H1 (cell line): ENCODE measurements at regions not wholly inside any gene's neighbourhood (a gene's known extent, or its start where the extent isn't known, plus 50 kb on each side); places are given as distances from the start of the nearest gene placed in this dataset.

Experiments used
- CTCF ChIA-PET: fragments of 300-600 bp; sonication (Branson Sonifier 250); formaldehyde crosslinking; loops from one replicate; lab custom pipeline; 2021; ENCODE audit not compliant: partially characterized antibody; lab: Charles Lee
- POLR2A ChIA-PET: fragments of 300-600 bp; sonication (Branson Sonifier 250); formaldehyde crosslinking; loops from one replicate; lab custom pipeline; 2021; ENCODE audit warnings: inconsistent platforms; ENCODE audit not compliant: partially characterized antibody; lab: Charles Lee
- DNase-seq, 2 experiments: peaks; one replicate each; pipeline versions ENCODE4 v3.0.0 to v3.0.0-alpha.2; 2010 to 2022; ENCODE audit warnings: low spot score in 2 of 2, low read depth in 1 of 2, mixed read lengths in 1 of 2
- FAIRE-seq: peaks from 2 replicates; lab custom pipeline; 2011; peaks lifted over from hg19 to GRCh38; lab: Jason Lieb, UNC
- H2AFZ ChIP-seq: 2 replicates; pipeline ENCODE4 v1.8.1; 2012; ENCODE audit warnings: low read length, inconsistent platforms
- H2AK5ac ChIP-seq: 2 replicates; pipeline ENCODE4 v1.6.1; 2013; ENCODE audit warnings: low read depth, low read length
- H2BK120ac ChIP-seq: replicated peaks from 2 replicates; pipeline ENCODE3; 2013; ENCODE audit warnings: low read depth, low read length, inconsistent platforms
- H2BK12ac ChIP-seq: 2 replicates; pipeline ENCODE4 v1.6.1; 2013; ENCODE audit warnings: low read depth, low read length
- H2BK15ac ChIP-seq: 2 replicates; pipeline ENCODE4 v1.6.1; 2013; ENCODE audit warnings: low read length
- H2BK20ac ChIP-seq: 2 replicates; pipeline ENCODE4 v1.6.1; 2013; ENCODE audit warnings: low read length
- H2BK5ac ChIP-seq: 2 replicates; pipeline ENCODE4 v1.6.1; 2013; ENCODE audit warnings: low read depth, low read length
- H3K14ac ChIP-seq: 2 replicates; pipeline ENCODE4 v1.6.1; 2013; ENCODE audit warnings: inconsistent platforms; ENCODE audit not compliant: insufficient read length
- H3K18ac ChIP-seq: 2 replicates; pipeline ENCODE4 v1.6.1; 2013; ENCODE audit warnings: low read length; ENCODE audit errors: extremely low read depth
- H3K23ac ChIP-seq: 2 replicates; pipeline ENCODE4 v1.6.1; 2013; ENCODE audit warnings: inconsistent platforms; ENCODE audit not compliant: insufficient read length
- H3K23me2 ChIP-seq: 2 replicates; pipeline ENCODE4 v1.6.1; 2013; ENCODE audit warnings: low read depth, low read length
- H3K27ac ChIP-seq: 2 replicates; pipeline ENCODE4 v1.6.1; 2011; ENCODE audit warnings: low read depth, low read length, inconsistent platforms
- H3K27me3 ChIP-seq, 4 experiments: replicated peaks in 1 of 4; 1 replicate in 1 of 4; 2 replicates in 3 of 4; pipeline versions ENCODE4 v1.6.1 to v1.8.1; 2011 to 2013; ENCODE audit warnings: low read length in 3 of 4, mild to moderate bottlenecking in 3 of 4, inconsistent platforms in 2 of 4, mixed read lengths in 2 of 4, moderate library complexity in 1 of 4; ENCODE audit not compliant: control insufficient read depth in 3 of 4, insufficient read depth in 3 of 4; ENCODE audit errors: extremely low read depth in 1 of 4
- H3K36me3 ChIP-seq, 4 experiments: 2 replicates each; pipeline versions ENCODE4 v1.6.1 to v1.8.1; 2011 to 2013; ENCODE audit warnings: mild to moderate bottlenecking in 4 of 4, low read length in 3 of 4, moderate library complexity in 2 of 4, control low read depth in 1 of 4, inconsistent platforms in 1 of 4; ENCODE audit not compliant: insufficient read depth in 4 of 4, control insufficient read depth in 2 of 4
- H3K4ac ChIP-seq: replicated peaks from 2 replicates; pipeline ENCODE3; 2013; ENCODE audit warnings: low read length, low read depth, mixed read lengths, inconsistent platforms; ENCODE audit not compliant: insufficient read length
- H3K4me1 ChIP-seq, 4 experiments: replicated peaks in 1 of 4; 1 replicate in 1 of 4; 2 replicates in 3 of 4; pipeline versions ENCODE4 v1.6.1 to v1.8.1; 2011 to 2013; ENCODE audit warnings: low read length in 3 of 4, inconsistent platforms in 2 of 4, mixed read lengths in 1 of 4; ENCODE audit not compliant: insufficient read depth in 4 of 4, control insufficient read depth in 3 of 4
- H3K4me2 ChIP-seq, 2 experiments: 2 replicates each; pipeline versions ENCODE4 v1.6.1 to v1.8.1; 2011 to 2013; ENCODE audit warnings: low read depth in 2 of 2, low read length in 2 of 2, control low read depth in 1 of 2, inconsistent platforms in 1 of 2, mild to moderate bottlenecking in 1 of 2; ENCODE audit not compliant: insufficient read depth in 1 of 2
- H3K4me3 ChIP-seq, 4 experiments: fragments of 200-600, 300-600 bp in 1 of 4; sonication (generic), shearing (Covaris generic), sonication (Bioruptor Twin) in 1 of 4; 2 replicates each; pipeline versions ENCODE4 v1.5.1 to v1.8.1; 2011 to 2016; ENCODE audit warnings: low read length in 4 of 4, low read depth in 3 of 4, control low read depth in 2 of 4, inconsistent platforms in 2 of 4, mild to moderate bottlenecking in 2 of 4, mixed read lengths in 1 of 4, moderate library complexity in 1 of 4; ENCODE audit not compliant: insufficient read depth in 2 of 4; ENCODE audit errors: extremely low read depth in 1 of 4
- H3K56ac ChIP-seq: replicated peaks from 2 replicates; pipeline ENCODE3; 2013; ENCODE audit warnings: low read depth, mild to moderate bottlenecking, mixed read lengths, low read length, inconsistent platforms; ENCODE audit not compliant: insufficient read length
- H3K79me1 ChIP-seq: 2 replicates; pipeline ENCODE4 v1.6.1; 2013; ENCODE audit warnings: low read depth, low read length, control low read depth
- H3K79me2 ChIP-seq, 2 experiments: 2 replicates each; pipeline versions ENCODE4 v1.6.1 to v1.8.1; 2012 to 2013; ENCODE audit warnings: low read length in 2 of 2, mild to moderate bottlenecking in 2 of 2, inconsistent platforms in 1 of 2; ENCODE audit not compliant: insufficient read depth in 2 of 2, control insufficient read depth in 1 of 2
- H3K9ac ChIP-seq, 4 experiments: replicated peaks in 1 of 4; 1 replicate in 1 of 4; 2 replicates in 3 of 4; pipeline versions ENCODE4 v1.6.1 to v1.8.1; 2011 to 2013; ENCODE audit warnings: low read depth in 3 of 4, low read length in 3 of 4, control low read depth in 2 of 4, mild to moderate bottlenecking in 2 of 4, moderate library complexity in 2 of 4, inconsistent platforms in 1 of 4; ENCODE audit errors: extremely low read depth in 1 of 4
- H3K9me3 ChIP-seq, 2 experiments: 2 replicates each; pipeline versions ENCODE4 v1.6.1 to v1.8.1; 2012 to 2013; ENCODE audit warnings: mild to moderate bottlenecking in 2 of 2, moderate library complexity in 2 of 2, control low read depth in 1 of 2, inconsistent platforms in 1 of 2, low read depth in 1 of 2, low read length in 1 of 2, mixed read lengths in 1 of 2; ENCODE audit not compliant: insufficient read depth in 2 of 2
- H4K20me1 ChIP-seq, 2 experiments: replicated peaks in 1 of 2; 2 replicates each; pipeline versions ENCODE3 to v1.8.1; 2011 to 2013; ENCODE audit warnings: inconsistent platforms in 2 of 2, low read length in 2 of 2, mild to moderate bottlenecking in 1 of 2; ENCODE audit not compliant: insufficient read depth in 2 of 2, control insufficient read depth in 1 of 2
- H4K5ac ChIP-seq: 2 replicates; pipeline ENCODE4 v1.6.1; 2013; ENCODE audit warnings: low read length, low read depth, mixed read lengths, inconsistent platforms; ENCODE audit not compliant: insufficient read length
- H4K8ac ChIP-seq: 2 replicates; pipeline ENCODE4 v1.8.0; 2013; ENCODE audit warnings: mild to moderate bottlenecking, moderate library complexity, low read length, inconsistent platforms; ENCODE audit not compliant: insufficient read depth; ENCODE audit errors: extremely low read depth
- H4K91ac ChIP-seq: replicated peaks from 2 replicates; pipeline ENCODE3; 2013; ENCODE audit warnings: low read length, mixed read lengths, inconsistent platforms; ENCODE audit not compliant: insufficient read length
- CBX8 ChIP-seq: fragments of 300-800, 300-1000 bp; sonication (generic); IDR thresholded peaks from 2 replicates; pipeline ENCODE4 v1.7.1; 2016; ENCODE audit warnings: low read depth, low read length, borderline replicate concordance
- HDAC6 ChIP-seq: IDR thresholded peaks from one replicate; pipeline ENCODE4 v1.7.1; 2012; ENCODE audit warnings: low read depth, mild to moderate bottlenecking, inconsistent platforms, low read length, moderate library complexity
- JUN ChIP-seq: IDR thresholded peaks from 2 replicates; pipeline ENCODE4 v1.6.1; 2011; ENCODE audit warnings: low read depth, mild to moderate bottlenecking, improper control_type of control experiment, low read length
- JUND ChIP-seq: IDR thresholded peaks from 2 replicates; pipeline ENCODE4 v1.6.1; 2011; ENCODE audit warnings: mild to moderate bottlenecking, improper control_type of control experiment, low read length
- NRF1 ChIP-seq: IDR thresholded peaks from 2 replicates; pipeline ENCODE4 v1.6.1; 2011; ENCODE audit warnings: mild to moderate bottlenecking, low read depth, low read length, improper control_type of control experiment
- SIRT6 ChIP-seq: IDR thresholded peaks from one replicate; pipeline ENCODE4 v1.7.1; 2012; ENCODE audit warnings: low read length, inconsistent platforms
- TAF7 ChIP-seq: optimal IDR thresholded peaks from 2 replicates; pipeline ENCODE3; 2011; ENCODE audit warnings: low read depth, mild to moderate bottlenecking, inconsistent platforms, low read length, moderate library complexity, borderline replicate concordance
- WGBS, 2 experiments: shearing (Covaris generic) in 1 of 2; methylation state at CpG; one replicate each; pipeline versions ENCODE4 v1.1.6 to v1.1.7; 2013 to 2015; ENCODE audit warnings: low lambda C conversion rate in 2 of 2, mixed read lengths in 2 of 2, inconsistent platforms in 1 of 2, low coverage in 1 of 2, missing lambda C conversion rate in 1 of 2; ENCODE audit not compliant: insufficient replicate concordance in 2 of 2, insufficient coverage in 1 of 2, insufficient read length in 1 of 2; ENCODE audit errors: extremely low coverage in 1 of 2, missing lambda C conversion rate in 1 of 2; 5-methylcytosine and 5-hydroxymethylcytosine counted together

- no peak overlapping the region for H2BK120ac ChIP-seq
- no peak overlapping the region for H3K56ac ChIP-seq
- no peak overlapping the region for H2BK15ac ChIP-seq
- H3K79me2 ChIP-seq: no peaks in the 10 kb centered on the region
- H2BK12ac ChIP-seq: no peak overlapping the region
- no peak overlapping the region for H3K14ac ChIP-seq
- no peaks in the 10 kb centered on the region; a peak in 1 of 7 replicates for H3K4me1 ChIP-seq
- H3K27ac ChIP-seq: no peak overlapping the region
- DNase-seq: peak in 1 of 2 experiments; percentile 4
- H3K79me1 ChIP-seq: no peaks in the 10 kb centered on the region
- H3K9me3 ChIP-seq: no peaks in the 10 kb centered on the region
- H2BK5ac ChIP-seq: no peak overlapping the region
- H3K4me2 ChIP-seq: no peak overlapping the region
- H3K23ac ChIP-seq: no peak overlapping the region
- FAIRE-seq: no peak
- no peaks in the 10 kb centered on the region; a peak in 1 of 7 replicates for H3K27me3 ChIP-seq
- H4K5ac ChIP-seq: no peak overlapping the region
- no peaks in the 10 kb centered on the region for H3K23me2 ChIP-seq
- H4K20me1 ChIP-seq: no peaks in the 10 kb centered on the region
- H2BK20ac ChIP-seq: no peak overlapping the region
- POLR2A ChIA-PET: no interaction called here
- H3K4ac ChIP-seq: no peak overlapping the region
- H3K4me3 ChIP-seq: no peak overlapping the region
- H3K18ac ChIP-seq: no peak overlapping the region
- no peaks in the 10 kb centered on the region for H3K36me3 ChIP-seq
- H4K8ac ChIP-seq: no peak overlapping the region
- CTCF ChIA-PET: interaction anchor here (1.8 to 4.2 kb wide), 3 partner anchors 19 to 335 kb away, joined by 4 to 23 read pairs (median 6); no protein-coding TSS in a partner anchor
- H3K9ac ChIP-seq: no peak overlapping the region
- no peak overlapping the region for H2AFZ ChIP-seq
- no peak overlapping the region for H2AK5ac ChIP-seq
- WGBS, 2 experiments: 86% methylated on average over 1 of the region's 1 CpG; no CpG with 5 or more reads in 1 of the 2 experiments
- no peak overlapping the region for H4K91ac ChIP-seq
- TF ChIP-seq JUND (no peak), JUN (no peak), NRF1 (no peak), SIRT6 (no peak), TAF7 (no peak), CBX8 (no peak), HDAC6 (no peak)
Measured at GRCh38 chr10:124329362-124329761, 89.4 kb downstream of the OAT start.
